Effector memory CD8-positive, alpha-beta T cell (primary cell): ENCODE measurements at regions not wholly inside any gene's neighbourhood (a gene's known extent, or its start where the extent isn't known, plus 50 kb on each side); places are given as distances from the start of the nearest gene placed in this dataset.

ENCODE experiments used
- ATAC-seq: fragments of 150-1000 bp; cut with Tn5 transposase; replicated peaks from 2 replicates; pipeline ENCODE4 v1.10.0; 2021; ENCODE audit warnings: mild to moderate bottlenecking, moderate library complexity
- DNase-seq, 3 experiments: peaks; one replicate each; pipeline ENCODE4 v3.0.0; 2021
- H3K27ac Mint-ChIP-seq, 2 donors: one replicate each; pipeline ENCODE4 v1.8.0; 2022; ENCODE audit warnings: mild to moderate bottlenecking in 2 of 2, mixed read lengths in 2 of 2, moderate library complexity in 2 of 2
- H3K27me3 Mint-ChIP-seq, 2 donors: one replicate each; pipeline ENCODE4 v1.8.0; 2022; ENCODE audit warnings: mixed read lengths in 2 of 2
- H3K36me3 Mint-ChIP-seq: one replicate; pipeline ENCODE4 v1.8.0; 2022; ENCODE audit warnings: mild to moderate bottlenecking, moderate library complexity, mixed read lengths; ENCODE audit not compliant: insufficient read depth
- H3K4me1 Mint-ChIP-seq, 2 donors: one replicate each; pipeline ENCODE4 v1.8.0; 2022; ENCODE audit warnings: low read depth in 2 of 2, mixed read lengths in 2 of 2
- H3K4me3 Mint-ChIP-seq, 2 donors: one replicate each; pipeline ENCODE4 v1.8.0; 2022; ENCODE audit warnings: mild to moderate bottlenecking in 2 of 2, mixed read lengths in 2 of 2, moderate library complexity in 2 of 2
- H3K9me3 Mint-ChIP-seq, 2 donors: one replicate each; pipeline ENCODE4 v1.8.0; 2022; ENCODE audit warnings: mixed read lengths in 2 of 2

DNA sequence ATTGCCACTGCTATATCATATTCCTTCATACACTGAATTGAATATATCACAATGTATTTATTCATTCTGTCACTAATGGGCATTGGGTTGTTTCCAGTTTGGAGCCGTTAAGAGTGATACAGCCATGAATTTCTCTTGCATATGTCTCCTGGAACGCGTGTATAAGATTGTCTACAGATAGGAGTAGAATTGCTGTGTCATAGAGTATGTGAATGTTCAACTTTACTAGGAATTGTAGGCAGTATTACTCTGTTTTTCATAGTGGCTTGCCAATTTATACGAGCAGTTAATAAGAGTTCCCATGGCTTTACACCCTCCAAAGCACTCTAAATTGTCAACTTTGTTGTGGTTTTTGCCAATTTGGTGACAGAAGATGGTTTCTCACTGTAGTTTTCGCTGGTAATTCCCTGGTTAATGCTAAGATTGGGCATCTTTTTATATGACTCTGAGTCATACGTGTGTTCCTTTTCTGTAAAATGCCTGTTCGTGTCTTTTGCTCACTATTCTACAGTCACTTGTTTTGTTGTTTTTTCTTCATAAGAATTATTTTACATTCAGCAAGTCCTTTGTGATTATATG, 136.1 kb upstream of the LIPC start:
- H3K9me3 Mint-ChIP-seq = peaks cover 0 to 2% of the 10 kb centered on the region in 2 donors
- ATAC-seq (no peak), DNase-seq (no peak)
- peak overlapping the region in 1 of 2 donors; percentile 6 for H3K4me3 Mint-ChIP-seq
- H3K36me3 Mint-ChIP-seq = no peaks in the 10 kb centered on the region
- peaks cover 3 to 9% of the 10 kb centered on the region in 2 donors for H3K4me1 Mint-ChIP-seq
- H3K27me3 Mint-ChIP-seq = peaks cover 11 to 27% of the 10 kb centered on the region in 2 donors
- H3K27ac Mint-ChIP-seq = peak overlapping the region in 1 of 2 donors; percentile 52

DNA sequence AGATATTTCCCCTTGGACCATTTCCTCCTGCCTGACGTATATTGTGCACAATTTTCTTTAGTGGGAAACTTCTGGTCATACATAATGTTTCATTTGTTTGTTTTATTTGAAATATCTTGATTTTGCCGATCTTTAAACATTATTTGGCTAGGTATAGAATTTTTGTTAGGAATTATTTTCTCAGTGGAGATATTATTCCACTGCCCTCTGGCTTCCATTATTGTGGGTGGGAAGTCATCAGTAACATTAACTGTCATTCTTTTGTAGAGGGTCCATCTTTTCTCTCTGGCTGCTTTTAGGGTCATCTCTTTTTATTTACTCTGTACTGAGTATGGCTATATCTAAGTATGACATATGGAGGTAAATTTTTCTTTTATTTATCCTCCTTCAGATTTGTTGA, 135.5 kb upstream of the LIPC start:
- Mint-ChIP-seq H3K27ac (peak overlapping the region in 1 of 2 donors; percentile 52), H3K27me3 (peaks cover 11 to 33% of the 10 kb centered on the region in 2 donors), H3K4me3 (peak overlapping the region in 1 of 2 donors; percentile 6), H3K4me1 (peaks cover 3 to 6% of the 10 kb centered on the region in 2 donors), H3K9me3 (peaks cover 0 to 2% of the 10 kb centered on the region in 2 donors), H3K36me3 (no peaks in the 10 kb centered on the region)
- ATAC-seq (no peak), DNase-seq (no peak)

GRCh38 chr15:58297639-58298038, 134.2 kb upstream of the LIPC start:
- H3K4me1 Mint-ChIP-seq = peaks cover 3 to 6% of the 10 kb centered on the region in 2 donors
- ATAC-seq = no peak
- no peak overlapping the region for H3K27ac Mint-ChIP-seq
- H3K9me3 Mint-ChIP-seq = peaks cover 0 to 1% of the 10 kb centered on the region in 2 donors
- H3K27me3 Mint-ChIP-seq = peaks cover 11 to 39% of the 10 kb centered on the region in 2 donors
- H3K36me3 Mint-ChIP-seq = no peaks in the 10 kb centered on the region
- no peak for DNase-seq
- no peak overlapping the region for H3K4me3 Mint-ChIP-seq

- no peak overlapping the region for H3K27ac Mint-ChIP-seq
- H3K4me3 Mint-ChIP-seq = no peak overlapping the region
- H3K9me3 Mint-ChIP-seq = no peaks in the 10 kb centered on the region
- H3K36me3 Mint-ChIP-seq = no peaks in the 10 kb centered on the region
- H3K27me3 Mint-ChIP-seq = peaks cover 11 to 39% of the 10 kb centered on the region in 2 donors
- no peak for DNase-seq
- peaks cover 3 to 6% of the 10 kb centered on the region in 2 donors for H3K4me1 Mint-ChIP-seq
- ATAC-seq = no peak
Measured at GRCh38 chr15:58298879-58299850, 132.6 kb upstream of the LIPC start.

DNA sequence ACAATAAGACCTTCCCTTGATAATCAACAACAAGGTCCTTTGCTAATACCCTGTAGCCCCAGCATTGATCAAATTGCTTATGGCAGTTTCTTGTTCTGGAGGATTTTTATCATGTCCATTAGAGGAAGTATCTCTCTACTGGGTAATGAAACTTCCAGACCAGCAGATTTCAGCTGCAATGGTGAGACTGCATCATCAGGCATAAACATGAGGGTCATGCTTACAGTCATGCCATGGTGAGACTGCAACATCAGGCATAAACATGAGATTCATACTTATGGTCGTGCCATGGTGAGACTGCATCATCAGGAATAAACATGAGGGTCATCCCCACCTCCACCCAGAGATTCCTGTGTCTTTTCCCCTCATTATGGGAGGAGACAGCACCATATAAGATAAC, 129.0 kb upstream of the LIPC start:
- Mint-ChIP-seq H3K27me3 (peaks cover 11 to 39% of the 10 kb centered on the region in 2 donors), H3K27ac (no peak overlapping the region), H3K9me3 (no peaks in the 10 kb centered on the region), H3K4me3 (no peak overlapping the region), H3K4me1 (no peaks in the 10 kb centered on the region), H3K36me3 (no peaks in the 10 kb centered on the region)
- DNase-seq = no peak
- no peak for ATAC-seq

- Mint-ChIP-seq H3K9me3 (no peaks in the 10 kb centered on the region), H3K27me3 (peaks cover 11 to 36% of the 10 kb centered on the region in 2 donors), H3K4me1 (no peaks in the 10 kb centered on the region), H3K36me3 (no peaks in the 10 kb centered on the region), H3K4me3 (no peak overlapping the region), H3K27ac (no peak overlapping the region)
- no peak for DNase-seq
- ATAC-seq = no peak
Measured at GRCh38 chr15:58303236-58303635, 128.6 kb upstream of the LIPC start.

DNA sequence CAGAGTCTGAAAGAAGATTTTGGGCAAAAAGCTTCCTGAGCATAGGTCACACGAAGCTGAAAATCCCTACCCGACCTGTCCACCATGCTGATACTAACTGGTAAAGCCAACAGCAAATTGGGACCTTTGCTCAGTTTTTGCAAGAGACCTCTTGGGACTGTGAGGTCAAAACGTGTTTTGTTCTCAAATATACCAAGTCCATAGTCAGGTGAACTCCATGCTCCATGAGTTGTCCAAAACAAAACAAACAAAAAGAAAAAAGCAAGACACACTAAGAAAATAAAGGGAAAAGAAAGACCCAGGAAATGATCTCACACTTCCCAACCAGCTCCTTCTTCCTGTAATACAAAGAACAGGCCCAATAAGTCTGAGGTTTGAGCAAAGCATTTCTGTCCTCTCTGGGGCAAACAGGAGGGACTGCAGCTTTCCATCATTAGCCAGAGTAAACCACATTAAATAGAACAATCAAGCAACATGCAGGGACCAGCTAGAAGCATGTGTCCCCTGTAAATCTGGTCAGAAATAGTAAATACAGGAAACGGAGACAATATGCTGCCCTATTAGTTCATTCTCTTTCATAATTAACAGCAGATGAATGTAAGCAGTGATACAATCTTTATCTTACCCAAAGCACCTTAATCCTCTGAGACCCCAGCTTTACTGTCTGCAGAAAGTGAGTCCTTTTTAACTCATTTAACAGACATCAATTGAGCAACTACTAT, 125.0 kb upstream of the LIPC start:
- no peaks in the 10 kb centered on the region for H3K36me3 Mint-ChIP-seq
- H3K4me1 Mint-ChIP-seq = no peaks in the 10 kb centered on the region
- ATAC-seq = no peak
- peaks cover 0 to under 1% of the 10 kb centered on the region in 2 donors for H3K27me3 Mint-ChIP-seq
- H3K9me3 Mint-ChIP-seq = no peaks in the 10 kb centered on the region
- no peak overlapping the region for H3K4me3 Mint-ChIP-seq
- no peak for DNase-seq
- no peak overlapping the region for H3K27ac Mint-ChIP-seq

GRCh38 chr15:58307313-58307961, 124.4 kb upstream of the LIPC start:
- H3K9me3 Mint-ChIP-seq = no peaks in the 10 kb centered on the region
- no peak for ATAC-seq
- no peak for DNase-seq
- H3K27me3 Mint-ChIP-seq = no peaks in the 10 kb centered on the region
- no peak overlapping the region for H3K4me3 Mint-ChIP-seq
- no peak overlapping the region for H3K27ac Mint-ChIP-seq
- H3K36me3 Mint-ChIP-seq = no peaks in the 10 kb centered on the region
- H3K4me1 Mint-ChIP-seq = peaks cover 2 to 5% of the 10 kb centered on the region in 2 donors

GRCh38 chr15:58308742-58309355, 122.9 kb upstream of the LIPC start:
- Mint-ChIP-seq H3K27ac (peak overlapping the region in 1 of 2 donors; percentile 42), H3K9me3 (no peaks in the 10 kb centered on the region), H3K36me3 (no peaks in the 10 kb centered on the region), H3K4me3 (no peak overlapping the region), H3K27me3 (no peaks in the 10 kb centered on the region), H3K4me1 (peaks cover 13 to 17% of the 10 kb centered on the region in 2 donors)
- no peak for ATAC-seq
- no peak for DNase-seq

DNA sequence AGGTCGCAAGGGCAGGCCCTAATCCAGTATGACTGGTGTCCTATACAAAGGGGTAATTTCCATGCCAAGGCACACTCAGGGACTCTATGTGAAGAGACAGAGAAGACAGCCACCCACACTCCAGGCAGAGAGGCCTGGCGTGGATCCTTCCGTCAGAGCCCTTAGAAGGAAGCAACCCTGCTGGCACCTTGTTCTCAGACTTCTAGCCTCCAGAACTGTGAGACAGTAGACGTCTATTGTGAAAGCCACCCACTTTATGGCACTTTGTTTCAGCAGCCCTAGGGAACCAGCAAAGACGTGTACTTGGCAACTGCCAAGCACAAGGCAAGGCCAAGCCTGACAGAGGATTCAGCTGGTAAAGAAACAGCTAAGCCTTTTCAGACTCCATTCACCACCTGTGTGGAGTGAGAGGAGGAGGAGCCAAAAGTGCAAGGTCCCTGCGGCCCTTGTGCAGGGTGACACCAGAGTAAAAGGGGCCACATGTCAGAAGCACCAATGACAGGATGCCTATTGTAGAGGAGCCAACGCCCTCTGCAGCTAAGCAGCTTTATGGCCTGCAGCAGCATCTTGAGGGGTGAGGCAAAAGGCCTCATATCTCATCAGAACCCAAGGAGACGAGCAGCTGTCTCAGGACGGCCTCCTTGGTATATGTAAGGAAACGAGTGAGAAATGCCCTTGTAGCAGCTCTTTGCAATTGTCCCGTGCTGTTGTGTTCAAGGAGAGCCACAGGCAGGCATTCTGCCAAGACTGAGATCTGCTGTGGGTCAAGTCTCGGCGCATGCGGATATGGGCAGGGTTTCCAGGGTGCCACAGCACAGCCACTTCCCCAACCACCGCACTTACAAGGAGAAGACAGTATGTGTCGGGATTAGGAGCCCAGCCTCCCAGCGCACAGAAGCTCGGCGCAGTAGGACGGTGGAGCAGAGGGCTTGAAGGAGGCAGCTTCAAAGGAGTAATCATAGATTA, 121.5 kb upstream of the LIPC start:
- Mint-ChIP-seq H3K27me3 (no peaks in the 10 kb centered on the region), H3K36me3 (no peaks in the 10 kb centered on the region), H3K4me3 (no peak overlapping the region), H3K27ac (no peak overlapping the region), H3K4me1 (peaks cover 23 to 29% of the 10 kb centered on the region in 2 donors), H3K9me3 (no peaks in the 10 kb centered on the region)
- no peak for ATAC-seq
- DNase-seq = no peak

DNA sequence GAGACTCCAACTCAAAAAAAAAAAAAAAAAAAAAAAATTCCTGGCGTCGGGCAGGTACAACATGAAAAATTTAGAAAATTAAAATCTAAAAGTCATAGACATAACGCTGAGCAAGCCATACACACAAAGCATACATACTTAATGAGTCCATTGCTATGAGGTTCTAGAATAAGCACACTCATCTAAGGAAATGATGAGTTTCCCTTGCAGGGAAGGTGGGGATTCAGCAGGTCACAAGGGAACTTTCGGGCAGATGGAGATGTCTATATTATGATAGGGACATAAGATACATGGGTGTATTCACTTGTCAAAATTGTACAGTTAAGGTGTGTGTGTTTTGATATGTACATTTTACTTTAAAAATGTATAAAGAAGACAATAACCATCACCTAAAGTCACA, 120.2 kb upstream of the LIPC start:
- DNase-seq (no peak), ATAC-seq (no peak)
- H3K36me3 Mint-ChIP-seq = no peaks in the 10 kb centered on the region
- H3K4me1 Mint-ChIP-seq = peaks cover 27 to 38% of the 10 kb centered on the region in 2 donors
- H3K4me3 Mint-ChIP-seq = no peak overlapping the region
- no peak overlapping the region for H3K27ac Mint-ChIP-seq
- H3K9me3 Mint-ChIP-seq = no peaks in the 10 kb centered on the region
- H3K27me3 Mint-ChIP-seq = no peaks in the 10 kb centered on the region

GRCh38 chr15:58312031-58312430, 119.8 kb upstream of the LIPC start:
- ATAC-seq = no peak
- Mint-ChIP-seq H3K4me1 (peaks cover 27 to 38% of the 10 kb centered on the region in 2 donors), H3K27ac (peak overlapping the region; percentile 4 to 75), H3K4me3 (no peak overlapping the region), H3K36me3 (no peaks in the 10 kb centered on the region), H3K27me3 (no peaks in the 10 kb centered on the region), H3K9me3 (no peaks in the 10 kb centered on the region)
- no peak for DNase-seq
